ENCODE measurements at regions not wholly inside any gene's neighbourhood (a gene's known extent, or its start where the extent isn't known, plus 50 kb on each side); places are given as distances from the start of the nearest gene placed in this dataset.

DNA sequence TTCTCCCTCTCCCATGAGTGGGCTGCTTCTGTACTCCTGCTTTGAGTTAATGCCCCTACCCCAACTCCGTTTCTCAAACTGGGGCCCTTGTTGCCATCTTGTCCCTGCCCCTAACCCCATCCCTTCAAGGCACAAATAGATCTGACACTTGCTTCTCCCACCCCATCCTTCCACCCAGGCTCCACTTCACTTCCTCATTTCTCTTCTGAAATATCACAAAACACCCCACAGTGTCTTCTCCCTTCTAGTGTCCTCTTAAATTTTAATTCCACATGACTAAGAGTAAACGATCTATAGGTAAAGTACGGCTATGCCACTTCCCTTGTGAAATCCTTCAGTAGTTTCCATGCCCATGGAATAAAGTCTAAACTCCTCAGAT lies 571.6 kb upstream of the NOX3 start:
- TF ChIP-seq, protein P1, sequence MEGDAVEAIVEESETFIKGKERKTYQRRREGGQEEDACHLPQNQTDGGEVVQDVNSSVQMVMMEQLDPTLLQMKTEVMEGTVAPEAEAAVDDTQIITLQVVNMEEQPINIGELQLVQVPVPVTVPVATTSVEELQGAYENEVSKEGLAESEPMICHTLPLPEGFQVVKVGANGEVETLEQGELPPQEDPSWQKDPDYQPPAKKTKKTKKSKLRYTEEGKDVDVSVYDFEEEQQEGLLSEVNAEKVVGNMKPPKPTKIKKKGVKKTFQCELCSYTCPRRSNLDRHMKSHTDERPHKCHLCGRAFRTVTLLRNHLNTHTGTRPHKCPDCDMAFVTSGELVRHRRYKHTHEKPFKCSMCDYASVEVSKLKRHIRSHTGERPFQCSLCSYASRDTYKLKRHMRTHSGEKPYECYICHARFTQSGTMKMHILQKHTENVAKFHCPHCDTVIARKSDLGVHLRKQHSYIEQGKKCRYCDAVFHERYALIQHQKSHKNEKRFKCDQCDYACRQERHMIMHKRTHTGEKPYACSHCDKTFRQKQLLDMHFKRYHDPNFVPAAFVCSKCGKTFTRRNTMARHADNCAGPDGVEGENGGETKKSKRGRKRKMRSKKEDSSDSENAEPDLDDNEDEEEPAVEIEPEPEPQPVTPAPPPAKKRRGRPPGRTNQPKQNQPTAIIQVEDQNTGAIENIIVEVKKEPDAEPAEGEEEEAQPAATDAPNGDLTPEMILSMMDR (IDR thresholded peaks at IDR 0.05): no peak
- TF ChIP-seq POLR2AphosphoS5 (IDR thresholded peaks at IDR 0.05) (no peak), POLR2A (IDR thresholded peaks at IDR 0.05) (no peak), EP300 (IDR thresholded peaks at IDR 0.05) (no peak)

All from suprapubic skin (tissue), 4 donors.